OCI-LY7 (cell line): ENCODE measurements at regions not wholly inside any gene's neighbourhood (a gene's known extent, or its start where the extent isn't known, plus 50 kb on each side); places are given as distances from the start of the nearest gene placed in this dataset.

Source experiments
- EZH2phosphoT487 ChIP-seq: fragments of 200-600 bp; sonication (generic); IDR thresholded peaks from 2 replicates; pipeline ENCODE4 v1.6.1; 2018; ENCODE audit warnings: low read depth, borderline replicate concordance, mild to moderate bottlenecking, mixed run types, antibody characterized with exemption, low read length, moderate library complexity, mixed read lengths
- TF ChIP-seq, protein P1 (sequence below): fragments of 200-600 bp; sonication (generic); conservative IDR thresholded peaks from 2 replicates; pipeline ENCODE4 v1.5.1; 2014; ENCODE audit warnings: mild to moderate bottlenecking, antibody characterized with exemption, low read length, moderate library complexity, mixed read lengths

- TF ChIP-seq, protein P1, sequence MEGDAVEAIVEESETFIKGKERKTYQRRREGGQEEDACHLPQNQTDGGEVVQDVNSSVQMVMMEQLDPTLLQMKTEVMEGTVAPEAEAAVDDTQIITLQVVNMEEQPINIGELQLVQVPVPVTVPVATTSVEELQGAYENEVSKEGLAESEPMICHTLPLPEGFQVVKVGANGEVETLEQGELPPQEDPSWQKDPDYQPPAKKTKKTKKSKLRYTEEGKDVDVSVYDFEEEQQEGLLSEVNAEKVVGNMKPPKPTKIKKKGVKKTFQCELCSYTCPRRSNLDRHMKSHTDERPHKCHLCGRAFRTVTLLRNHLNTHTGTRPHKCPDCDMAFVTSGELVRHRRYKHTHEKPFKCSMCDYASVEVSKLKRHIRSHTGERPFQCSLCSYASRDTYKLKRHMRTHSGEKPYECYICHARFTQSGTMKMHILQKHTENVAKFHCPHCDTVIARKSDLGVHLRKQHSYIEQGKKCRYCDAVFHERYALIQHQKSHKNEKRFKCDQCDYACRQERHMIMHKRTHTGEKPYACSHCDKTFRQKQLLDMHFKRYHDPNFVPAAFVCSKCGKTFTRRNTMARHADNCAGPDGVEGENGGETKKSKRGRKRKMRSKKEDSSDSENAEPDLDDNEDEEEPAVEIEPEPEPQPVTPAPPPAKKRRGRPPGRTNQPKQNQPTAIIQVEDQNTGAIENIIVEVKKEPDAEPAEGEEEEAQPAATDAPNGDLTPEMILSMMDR, result no peak
- TF ChIP-seq EZH2phosphoT487, result no peak
Observed at GRCh38 chr13:89465366-89465765, 1794.2 kb downstream of the SLITRK5 start.
